Right renal cortex interstitium (tissue), 3 donors: ENCODE measurements at regions not wholly inside any gene's neighbourhood (a gene's known extent, or its start where the extent isn't known, plus 50 kb on each side); places are given as distances from the start of the nearest gene placed in this dataset.
A peak's percentile ranks its signal among the peaks of the same experiment; 100 is the strongest.

Experiments
- DNase-seq, 3 donors: peaks; one replicate each; pipeline ENCODE4 v3.0.0-alpha.2; 2013; ENCODE audit warnings: low read depth in 3 of 3, low spot score in 2 of 3

- DNase-seq: no peak
Observed at GRCh38 chr6:108777536-108777935, 70.7 kb upstream of the ARMC2 start.

- DNase-seq: no peak
Observed at GRCh38 chr6:108778421-108779186, 69.6 kb upstream of the ARMC2 start.

GRCh38 chr6:108779536-108780275, 68.5 kb upstream of the ARMC2 start:
- no peak for DNase-seq

GRCh38 chr6:108780784-108781183, 67.4 kb upstream of the ARMC2 start:
- no peak for DNase-seq

- no peak for DNase-seq
Observed at GRCh38 chr6:108781419-108782100, 66.7 kb upstream of the ARMC2 start.

GRCh38 chr6:108782179-108783041, 65.8 kb upstream of the ARMC2 start:
- DNase-seq: peak in 1 of 3 donors; percentile 70

GRCh38 chr6:108785653-108786052, 62.6 kb upstream of the ARMC2 start:
- DNase-seq: no peak

- no peak for DNase-seq
Observed at GRCh38 chr6:108788416-108788815, 59.8 kb upstream of the ARMC2 start.

- no peak for DNase-seq
Observed at GRCh38 chr6:108789475-108789874, 58.7 kb upstream of the ARMC2 start.

GRCh38 chr6:108791700-108792099, 56.5 kb upstream of the ARMC2 start:
- no peak for DNase-seq

GRCh38 chr6:108793516-108794251, 54.5 kb upstream of the ARMC2 start:
- no peak for DNase-seq

GRCh38 chr6:108795122-108795521, 53.1 kb upstream of the ARMC2 start:
- DNase-seq: no peak

GRCh38 chr6:108795814-108796213, 52.4 kb upstream of the ARMC2 start:
- no peak for DNase-seq

GRCh38 chr6:108796875-108797274, 51.3 kb upstream of the ARMC2 start:
- no peak for DNase-seq

- no peak for DNase-seq
Observed at GRCh38 chr6:108797951-108798669, 50.1 kb upstream of the ARMC2 start.
